ENCODE measurements at regions not wholly inside any gene's neighbourhood (a gene's known extent, or its start where the extent isn't known, plus 50 kb on each side); places are given as distances from the start of the nearest gene placed in this dataset.

GRCh38 chr3:71890356-71890931 is 105.5 kb upstream of the PROK2 start:
- Histone ChIP-seq H3K27me3 (ENCODE audit: control insufficient read depth, insufficient read depth, low read length) (peaks cover 59% of the 10 kb centered on the region), H3K9ac (ENCODE audit: low read depth, low read length) (no peak overlapping the region), H3K4me1 (ENCODE audit: control insufficient read depth, insufficient read depth, low read length) (no peaks in the 10 kb centered on the region), H3K4me2 (ENCODE audit: low read length) (no peak overlapping the region), H3K4me3 (ENCODE audit: low read length) (no peak overlapping the region), H3K36me3 (ENCODE audit: insufficient read depth, low read length) (no peaks in the 10 kb centered on the region), H3K9me3 (replicated peaks; ENCODE audit: low read length) (no peaks in the 10 kb centered on the region)

- no peaks in the 10 kb centered on the region for H3K36me3 ChIP-seq (ENCODE audit: insufficient read depth, low read length)
- H3K9ac ChIP-seq (ENCODE audit: low read depth, low read length), result no peak overlapping the region
- H3K4me2 ChIP-seq (ENCODE audit: low read length), result no peak overlapping the region
- H3K9me3 ChIP-seq (replicated peaks; ENCODE audit: low read length), result no peaks in the 10 kb centered on the region
- peaks cover 72% of the 10 kb centered on the region for H3K27me3 ChIP-seq (ENCODE audit: control insufficient read depth, insufficient read depth, low read length)
- no peak overlapping the region for H3K4me3 ChIP-seq (ENCODE audit: low read length)
- H3K4me1 ChIP-seq (ENCODE audit: control insufficient read depth, insufficient read depth, low read length), result no peaks in the 10 kb centered on the region
Observed at GRCh38 chr3:71887256-71887655, 102.3 kb upstream of the PROK2 start.

- Histone ChIP-seq H3K36me3 (ENCODE audit: insufficient read depth, low read length) (no peaks in the 10 kb centered on the region), H3K4me1 (ENCODE audit: control insufficient read depth, insufficient read depth, low read length) (no peaks in the 10 kb centered on the region), H3K9ac (ENCODE audit: low read depth, low read length) (no peak overlapping the region), H3K4me2 (ENCODE audit: low read length) (no peak overlapping the region), H3K9me3 (replicated peaks; ENCODE audit: low read length) (no peaks in the 10 kb centered on the region), H3K27me3 (ENCODE audit: control insufficient read depth, insufficient read depth, low read length) (peaks cover 77% of the 10 kb centered on the region), H3K4me3 (ENCODE audit: low read length) (no peak overlapping the region)
Observed at GRCh38 chr3:71885006-71885405, 100.1 kb upstream of the PROK2 start.

GRCh38 chr3:71881732-71882131 is 96.8 kb upstream of the PROK2 start:
- Histone ChIP-seq H3K4me2 (ENCODE audit: low read length) (no peak overlapping the region), H3K9ac (ENCODE audit: low read depth, low read length) (no peak overlapping the region), H3K9me3 (replicated peaks; ENCODE audit: low read length) (no peaks in the 10 kb centered on the region), H3K4me3 (ENCODE audit: low read length) (no peak overlapping the region), H3K4me1 (ENCODE audit: control insufficient read depth, insufficient read depth, low read length) (no peaks in the 10 kb centered on the region), H3K27me3 (ENCODE audit: control insufficient read depth, insufficient read depth, low read length) (peaks cover 72% of the 10 kb centered on the region), H3K36me3 (ENCODE audit: insufficient read depth, low read length) (no peaks in the 10 kb centered on the region)

- Histone ChIP-seq H3K4me1 (ENCODE audit: control insufficient read depth, insufficient read depth, low read length) (no peaks in the 10 kb centered on the region), H3K36me3 (ENCODE audit: insufficient read depth, low read length) (no peaks in the 10 kb centered on the region), H3K9me3 (replicated peaks; ENCODE audit: low read length) (no peaks in the 10 kb centered on the region), H3K4me3 (ENCODE audit: low read length) (no peak overlapping the region), H3K9ac (ENCODE audit: low read depth, low read length) (no peak overlapping the region), H3K27me3 (ENCODE audit: control insufficient read depth, insufficient read depth, low read length) (peaks cover 73% of the 10 kb centered on the region), H3K4me2 (ENCODE audit: low read length) (no peak overlapping the region)
Observed at GRCh38 chr3:71881041-71881440, 96.1 kb upstream of the PROK2 start.

- peaks cover 55% of the 10 kb centered on the region for H3K27me3 ChIP-seq (ENCODE audit: control insufficient read depth, insufficient read depth, low read length)
- H3K36me3 ChIP-seq (ENCODE audit: insufficient read depth, low read length), result no peaks in the 10 kb centered on the region
- H3K4me1 ChIP-seq (ENCODE audit: control insufficient read depth, insufficient read depth, low read length), result no peaks in the 10 kb centered on the region
- H3K4me3 ChIP-seq (ENCODE audit: low read length), result no peak overlapping the region
- H3K9me3 ChIP-seq (replicated peaks; ENCODE audit: low read length), result no peaks in the 10 kb centered on the region
- no peak overlapping the region for H3K4me2 ChIP-seq (ENCODE audit: low read length)
- no peak overlapping the region for H3K9ac ChIP-seq (ENCODE audit: low read depth, low read length)
Observed at GRCh38 chr3:71879089-71879488, 94.1 kb upstream of the PROK2 start.

- H3K9me3 ChIP-seq (replicated peaks; ENCODE audit: low read length), result no peaks in the 10 kb centered on the region
- H3K36me3 ChIP-seq (ENCODE audit: insufficient read depth, low read length), result no peaks in the 10 kb centered on the region
- H3K4me1 ChIP-seq (ENCODE audit: control insufficient read depth, insufficient read depth, low read length), result no peaks in the 10 kb centered on the region
- H3K9ac ChIP-seq (ENCODE audit: low read depth, low read length), result no peak overlapping the region
- no peak overlapping the region for H3K4me3 ChIP-seq (ENCODE audit: low read length)
- peaks cover 42% of the 10 kb centered on the region for H3K27me3 ChIP-seq (ENCODE audit: control insufficient read depth, insufficient read depth, low read length)
- H3K4me2 ChIP-seq (ENCODE audit: low read length), result no peak overlapping the region
Observed at GRCh38 chr3:71876135-71877105, 91.5 kb upstream of the PROK2 start.

- Histone ChIP-seq H3K4me3 (ENCODE audit: low read length) (no peak overlapping the region), H3K4me1 (ENCODE audit: control insufficient read depth, insufficient read depth, low read length) (no peaks in the 10 kb centered on the region), H3K36me3 (ENCODE audit: insufficient read depth, low read length) (no peaks in the 10 kb centered on the region), H3K9me3 (replicated peaks; ENCODE audit: low read length) (no peaks in the 10 kb centered on the region), H3K9ac (ENCODE audit: low read depth, low read length) (no peak overlapping the region), H3K27me3 (ENCODE audit: control insufficient read depth, insufficient read depth, low read length) (peaks cover 43% of the 10 kb centered on the region), H3K4me2 (ENCODE audit: low read length) (no peak overlapping the region)
Observed at GRCh38 chr3:71875461-71875947, 90.6 kb upstream of the PROK2 start.

GRCh38 chr3:71874618-71875017 is 89.7 kb upstream of the PROK2 start:
- no peaks in the 10 kb centered on the region for H3K36me3 ChIP-seq (ENCODE audit: insufficient read depth, low read length)
- H3K4me3 ChIP-seq (ENCODE audit: low read length), result no peak overlapping the region
- H3K4me1 ChIP-seq (ENCODE audit: control insufficient read depth, insufficient read depth, low read length), result no peaks in the 10 kb centered on the region
- H3K9me3 ChIP-seq (replicated peaks; ENCODE audit: low read length), result no peaks in the 10 kb centered on the region
- peaks cover 43% of the 10 kb centered on the region for H3K27me3 ChIP-seq (ENCODE audit: control insufficient read depth, insufficient read depth, low read length)
- H3K9ac ChIP-seq (ENCODE audit: low read depth, low read length), result no peak overlapping the region
- H3K4me2 ChIP-seq (ENCODE audit: low read length), result no peak overlapping the region

- H3K4me3 ChIP-seq (ENCODE audit: low read length), result no peak overlapping the region
- no peaks in the 10 kb centered on the region for H3K4me1 ChIP-seq (ENCODE audit: control insufficient read depth, insufficient read depth, low read length)
- H3K27me3 ChIP-seq (ENCODE audit: control insufficient read depth, insufficient read depth, low read length), result peaks cover 47% of the 10 kb centered on the region
- no peak overlapping the region for H3K4me2 ChIP-seq (ENCODE audit: low read length)
- no peaks in the 10 kb centered on the region for H3K36me3 ChIP-seq (ENCODE audit: insufficient read depth, low read length)
- H3K9me3 ChIP-seq (replicated peaks; ENCODE audit: low read length), result no peaks in the 10 kb centered on the region
- H3K9ac ChIP-seq (ENCODE audit: low read depth, low read length), result no peak overlapping the region
Observed at GRCh38 chr3:71873093-71873611, 88.2 kb upstream of the PROK2 start.

GRCh38 chr3:71872256-71872655 is 87.3 kb upstream of the PROK2 start:
- Histone ChIP-seq H3K4me3 (ENCODE audit: low read length) (no peak overlapping the region), H3K4me1 (ENCODE audit: control insufficient read depth, insufficient read depth, low read length) (no peaks in the 10 kb centered on the region), H3K36me3 (ENCODE audit: insufficient read depth, low read length) (no peaks in the 10 kb centered on the region), H3K9ac (ENCODE audit: low read depth, low read length) (no peak overlapping the region), H3K4me2 (ENCODE audit: low read length) (no peak overlapping the region), H3K9me3 (replicated peaks; ENCODE audit: low read length) (no peaks in the 10 kb centered on the region), H3K27me3 (ENCODE audit: control insufficient read depth, insufficient read depth, low read length) (peaks cover 48% of the 10 kb centered on the region)
